GM19035 (cell line): ENCODE measurements at regions not wholly inside any gene's neighbourhood (a gene's known extent, or its start where the extent isn't known, plus 50 kb on each side); places are given as distances from the start of the nearest gene placed in this dataset.
"Not testable (repeated sequence)": the region's sequence is repeated elsewhere in the genome, so short reads cannot be mapped to it uniquely, and the experiment has no call there.

Experiments
- ATAC-seq: cut with Tn5 transposase; IDR thresholded peaks from one replicate; pipeline ENCODE4 v1.9.1; 2021; ENCODE audit not compliant: unreplicated experiment

GRCh38 chr5:91243852-91244251 lies 139.3 kb downstream of the ARRDC3 start:
- ATAC-seq, result no peak

GRCh38 chr5:91243286-91243685 lies 139.8 kb downstream of the ARRDC3 start:
- ATAC-seq, result no peak

GRCh38 chr5:91241460-91241859 lies 141.7 kb downstream of the ARRDC3 start:
- not testable (repeated sequence) for ATAC-seq

- no peak for ATAC-seq
Measured at GRCh38 chr5:91240175-91240574, 142.9 kb downstream of the ARRDC3 start.

GRCh38 chr5:91235271-91235694 lies 147.8 kb downstream of the ARRDC3 start:
- no peak for ATAC-seq

- ATAC-seq, result no peak
Measured at GRCh38 chr5:91232523-91232922, 150.6 kb downstream of the ARRDC3 start.

- ATAC-seq, result no peak
Measured at GRCh38 chr5:91229031-91229727, 153.9 kb downstream of the ARRDC3 start.

- no peak for ATAC-seq
Measured at GRCh38 chr5:91228188-91228587, 154.9 kb downstream of the ARRDC3 start.

GRCh38 chr5:91225848-91226686 lies 157.1 kb downstream of the ARRDC3 start:
- peak; percentile 75 for ATAC-seq

- no peak for ATAC-seq
Measured at GRCh38 chr5:91224969-91225368, 158.1 kb downstream of the ARRDC3 start.

GRCh38 chr5:91224456-91224855 lies 158.7 kb downstream of the ARRDC3 start:
- no peak for ATAC-seq

- no peak for ATAC-seq
Measured at GRCh38 chr5:91223886-91224285, 159.2 kb downstream of the ARRDC3 start.

GRCh38 chr5:91222482-91222881 lies 160.6 kb downstream of the ARRDC3 start:
- no peak for ATAC-seq

- no peak for ATAC-seq
Measured at GRCh38 chr5:91221917-91222316, 161.2 kb downstream of the ARRDC3 start.

GRCh38 chr5:91219803-91220371 lies 163.2 kb downstream of the ARRDC3 start:
- no peak for ATAC-seq

- ATAC-seq, result no peak
Measured at GRCh38 chr5:91219091-91219802, 163.9 kb downstream of the ARRDC3 start.

GRCh38 chr5:91217859-91218258 lies 165.3 kb downstream of the ARRDC3 start:
- no peak for ATAC-seq

- no peak for ATAC-seq
Measured at GRCh38 chr5:91214571-91214970, 168.5 kb downstream of the ARRDC3 start.
